OCI-LY1 (cell line): ENCODE measurements at regions not wholly inside any gene's neighbourhood (a gene's known extent, or its start where the extent isn't known, plus 50 kb on each side); places are given as distances from the start of the nearest gene placed in this dataset.

Experiments used
- EZH2 ChIP-seq: fragments of 200-600 bp; sonication (generic), shearing (Covaris generic); IDR thresholded peaks from 2 replicates; pipeline ENCODE4 v1.8.0; 2017; ENCODE audit warnings: borderline replicate concordance, mixed run types, mild to moderate bottlenecking, antibody characterized with exemption, low read length, moderate library complexity, mixed read lengths
- TF ChIP-seq, protein P1 (sequence below): fragments of 200-600 bp; sonication (generic), shearing (Covaris generic); IDR thresholded peaks from 2 replicates; pipeline ENCODE4 v1.5.1; 2017; ENCODE audit warnings: mild to moderate bottlenecking, antibody characterized with exemption, low read length, moderate library complexity, mixed read lengths

DNA sequence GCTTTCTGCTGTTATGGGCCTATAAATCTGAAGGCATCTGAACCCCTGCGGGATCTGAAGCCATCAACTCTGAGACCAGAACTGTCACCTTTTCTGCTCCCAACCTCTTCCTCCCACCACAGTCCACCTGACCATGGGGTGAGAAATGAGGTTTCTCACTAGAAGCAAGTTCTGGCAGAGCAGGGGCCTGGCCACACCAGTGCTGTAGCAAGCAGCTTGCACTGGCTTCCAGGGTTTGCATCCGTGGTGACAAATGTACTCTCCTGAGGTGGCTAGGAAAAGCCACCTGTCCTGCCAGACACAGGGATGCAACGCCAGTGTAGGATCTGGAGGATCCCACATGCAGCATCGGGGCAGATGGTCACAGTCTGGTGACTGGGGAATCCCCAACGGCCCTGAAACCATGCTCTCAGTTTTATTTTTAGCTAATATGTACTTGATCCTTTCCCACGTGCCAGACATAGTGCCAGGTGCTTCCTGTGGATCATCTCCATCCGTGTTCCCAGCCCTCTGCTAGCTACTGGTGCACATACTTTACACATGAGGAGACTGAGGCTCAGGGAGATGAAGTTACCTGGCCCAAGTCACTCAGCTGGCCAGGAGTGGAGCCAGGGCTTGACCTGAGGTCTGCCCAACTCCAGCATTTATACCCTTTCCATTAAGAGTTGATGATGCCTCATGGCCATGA is 122.1 kb upstream of the SPACA1 start:
- TF ChIP-seq, protein P1, sequence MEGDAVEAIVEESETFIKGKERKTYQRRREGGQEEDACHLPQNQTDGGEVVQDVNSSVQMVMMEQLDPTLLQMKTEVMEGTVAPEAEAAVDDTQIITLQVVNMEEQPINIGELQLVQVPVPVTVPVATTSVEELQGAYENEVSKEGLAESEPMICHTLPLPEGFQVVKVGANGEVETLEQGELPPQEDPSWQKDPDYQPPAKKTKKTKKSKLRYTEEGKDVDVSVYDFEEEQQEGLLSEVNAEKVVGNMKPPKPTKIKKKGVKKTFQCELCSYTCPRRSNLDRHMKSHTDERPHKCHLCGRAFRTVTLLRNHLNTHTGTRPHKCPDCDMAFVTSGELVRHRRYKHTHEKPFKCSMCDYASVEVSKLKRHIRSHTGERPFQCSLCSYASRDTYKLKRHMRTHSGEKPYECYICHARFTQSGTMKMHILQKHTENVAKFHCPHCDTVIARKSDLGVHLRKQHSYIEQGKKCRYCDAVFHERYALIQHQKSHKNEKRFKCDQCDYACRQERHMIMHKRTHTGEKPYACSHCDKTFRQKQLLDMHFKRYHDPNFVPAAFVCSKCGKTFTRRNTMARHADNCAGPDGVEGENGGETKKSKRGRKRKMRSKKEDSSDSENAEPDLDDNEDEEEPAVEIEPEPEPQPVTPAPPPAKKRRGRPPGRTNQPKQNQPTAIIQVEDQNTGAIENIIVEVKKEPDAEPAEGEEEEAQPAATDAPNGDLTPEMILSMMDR = no peak
- no peak for TF ChIP-seq EZH2
